ENCODE measurements at regions not wholly inside any gene's neighbourhood (a gene's known extent, or its start where the extent isn't known, plus 50 kb on each side); places are given as distances from the start of the nearest gene placed in this dataset.

- CTCF ChIA-PET (ENCODE audit: partially characterized antibody) = interaction anchor here (0.6 to 1.0 kb wide), 3 partner anchors 24 to 102 kb away, joined by 3 to 4 read pairs (median 4); no protein-coding TSS in a partner anchor
- no peak overlapping the region for H2BK20ac ChIP-seq (ENCODE audit: low read length)
- H3K14ac ChIP-seq (ENCODE audit: insufficient read length) = no peak overlapping the region
- H3K4me2 ChIP-seq (ENCODE audit: insufficient read depth in 1 of 2, low read depth in 2 of 2, low read length in 2 of 2) = peak overlapping the region; percentile 59 to 64; a peak in 3 of 4 replicates
- H2AFZ ChIP-seq (ENCODE audit: low read length) = no peak overlapping the region
- no peak overlapping the region for H2BK15ac ChIP-seq (ENCODE audit: low read length)
- WGBS, 2 experiments (ENCODE audit: extremely low coverage in 1 of 2, insufficient coverage in 1 of 2, insufficient read length in 1 of 2, insufficient replicate concordance in 2 of 2, low coverage in 1 of 2, low lambda C conversion rate in 2 of 2, missing lambda C conversion rate in 1 of 2) = 14% methylated on average over 3 of the region's 3 CpGs; no CpG with 5 or more reads in 1 of the 2 experiments
- H3K36me3 ChIP-seq (ENCODE audit: control insufficient read depth in 2 of 4, insufficient read depth in 4 of 4, low read length in 3 of 4) = no peaks in the 10 kb centered on the region; a peak in 1 of 8 replicates
- no peak overlapping the region; the same call in 1 of the 2 replicates for H2BK12ac ChIP-seq (ENCODE audit: low read depth, low read length)
- peaks cover 0 to 10% of the 10 kb centered on the region in 2 experiments for H4K20me1 ChIP-seq (replicated peaks in 1 of 2; ENCODE audit: control insufficient read depth in 1 of 2, insufficient read depth in 2 of 2, low read length in 2 of 2)
- POLR2A ChIA-PET (ENCODE audit: partially characterized antibody) = interaction anchor here (1.2 kb wide), 1 partner anchor 16 kb away, joined by 3 read pairs; no protein-coding TSS in a partner anchor
- no peak for DNase-seq (ENCODE audit: low read depth in 1 of 2, low spot score in 2 of 2)
- no peak overlapping the region for H2BK120ac ChIP-seq (replicated peaks; ENCODE audit: low read depth, low read length)
- peaks cover 51 to 100% (median 90%) of the 10 kb centered on the region in 4 experiments for H3K27me3 ChIP-seq (replicated peaks in 1 of 4; ENCODE audit: control insufficient read depth in 3 of 4, extremely low read depth in 1 of 4, insufficient read depth in 3 of 4, low read length in 3 of 4)
- no peaks in the 10 kb centered on the region for H3K79me2 ChIP-seq (ENCODE audit: control insufficient read depth in 1 of 2, insufficient read depth in 2 of 2, low read length in 2 of 2)
- H3K79me1 ChIP-seq (ENCODE audit: low read depth, low read length) = no peaks in the 10 kb centered on the region
- H2BK5ac ChIP-seq (ENCODE audit: low read depth, low read length) = no peak overlapping the region
- H3K56ac ChIP-seq (replicated peaks; ENCODE audit: insufficient read length, low read depth, low read length) = no peak overlapping the region
- no peak overlapping the region for H3K23ac ChIP-seq (ENCODE audit: insufficient read length)
- peak; percentile 80 for FAIRE-seq
- H3K4me1 ChIP-seq (replicated peaks in 1 of 4; ENCODE audit: control insufficient read depth in 3 of 4, insufficient read depth in 4 of 4, low read length in 3 of 4) = peaks cover 11 to 17% (median 12%) of the 10 kb centered on the region in 4 experiments; a peak in 6 of 7 replicates
- H3K9ac ChIP-seq (replicated peaks in 1 of 4; ENCODE audit: extremely low read depth in 1 of 4, low read depth in 3 of 4, low read length in 3 of 4) = no peak overlapping the region
- H3K9me3 ChIP-seq (ENCODE audit: insufficient read depth in 2 of 2, low read depth in 1 of 2, low read length in 1 of 2) = 0 out of 4 replicates have a peak, but pooled peaks cover 0 to under 1% of the 10 kb centered on the region in 2 experiments
- H3K27ac ChIP-seq (ENCODE audit: low read depth, low read length) = no peak overlapping the region
- peak overlapping the region in 1 of 4 experiments; percentile 38; a peak in 1 of 8 replicates for H3K4me3 ChIP-seq (ENCODE audit: extremely low read depth in 1 of 4, insufficient read depth in 2 of 4, low read depth in 3 of 4, low read length in 4 of 4)
- H4K91ac ChIP-seq (replicated peaks; ENCODE audit: insufficient read length, low read length) = no peak overlapping the region
- no peak overlapping the region for H4K5ac ChIP-seq (ENCODE audit: insufficient read length, low read depth, low read length)
- no peak overlapping the region for H4K8ac ChIP-seq (ENCODE audit: extremely low read depth, insufficient read depth, low read length)
- no peak overlapping the region for H3K4ac ChIP-seq (replicated peaks; ENCODE audit: insufficient read length, low read depth, low read length)
- no peaks in the 10 kb centered on the region for H3K23me2 ChIP-seq (ENCODE audit: low read depth, low read length)
- no peak overlapping the region; the same call in 1 of the 2 replicates for H3K18ac ChIP-seq (ENCODE audit: extremely low read depth, low read length)
- H2AK5ac ChIP-seq (ENCODE audit: low read depth, low read length) = no peak overlapping the region
- no peak for TF ChIP-seq HDAC6 (IDR thresholded peaks at IDR 0.05; ENCODE audit: low read depth, low read length)
- no peak for TF ChIP-seq ZNF274 (IDR thresholded peaks at IDR 0.05; ENCODE audit: borderline replicate concordance, extremely low read depth, low read length)
- no peak for TF ChIP-seq EP300 (IDR thresholded peaks at IDR 0.05; ENCODE audit: borderline replicate concordance in 1 of 2, low read depth in 2 of 2, low read length in 2 of 2)
- no peak for TF ChIP-seq RFX5 (IDR thresholded peaks at IDR 0.05; ENCODE audit: borderline replicate concordance, low read depth, low read length)
- no peak for TF ChIP-seq NANOG (IDR thresholded peaks at IDR 0.05; ENCODE audit: insufficient read depth, low read depth, low read length, poor library complexity, severe bottlenecking)
- no peak for TF ChIP-seq SIN3A (conservative IDR thresholded peaks at IDR 0.05 in 1 of 2, IDR thresholded peaks at IDR 0.05 in 1 of 2; ENCODE audit: low read depth in 1 of 2, low read length in 2 of 2)
- no peak for TF ChIP-seq CTBP2 (IDR thresholded peaks at IDR 0.05; ENCODE audit: borderline replicate concordance, insufficient read depth, insufficient read length, low read length)
- no peak for TF ChIP-seq RXRA (IDR thresholded peaks at IDR 0.05; ENCODE audit: insufficient read depth, low read depth, low read length)
- no peak for TF ChIP-seq JUND (IDR thresholded peaks at IDR 0.05; ENCODE audit: low read length)
- TF ChIP-seq POLR2AphosphoS5 (IDR thresholded peaks at IDR 0.05; ENCODE audit: low read depth, low read length) = no peak
- TF ChIP-seq CHD1 (IDR thresholded peaks at IDR 0.05; ENCODE audit: low read depth, low read length) = no peak
- no peak for TF ChIP-seq EGR1 (IDR thresholded peaks at IDR 0.05; ENCODE audit: borderline replicate concordance, low read depth, low read length)
- no peak for TF ChIP-seq SAP30 (IDR thresholded peaks at IDR 0.05; ENCODE audit: insufficient read depth, insufficient replicate concordance, low read length)
Observed at GRCh38 chr6:145531822-145532221, 203.5 kb downstream of the EPM2A start.

All from H1 (cell line).